Stimulated activated naive CD8-positive, alpha-beta T cell treated with anti-CD3 and anti-CD28 coated beads, Interleukin-15, amount 100 ng/mL, for 72 hours (primary cell): ENCODE measurements at regions not wholly inside any gene's neighbourhood (a gene's known extent, or its start where the extent isn't known, plus 50 kb on each side); places are given as distances from the start of the nearest gene placed in this dataset.

Experiments
- ATAC-seq: fragments of 150-1000 bp; cut with Tn5 transposase; 2 replicates; pipeline ENCODE4 v1.10.0; 2021; ENCODE audit warnings: mild to moderate bottlenecking, moderate library complexity
- DNase-seq, 2 donors: peaks; one replicate each; pipeline ENCODE4 v3.0.0; 2021 to 2022
- H3K27ac Mint-ChIP-seq, 2 donors: one replicate each; pipeline ENCODE4 v1.8.0; 2022; ENCODE audit warnings: mild to moderate bottlenecking in 2 of 2, mixed read lengths in 2 of 2, moderate library complexity in 2 of 2
- H3K27me3 Mint-ChIP-seq: one replicate; pipeline ENCODE4 v1.8.0; 2022; ENCODE audit warnings: mixed read lengths
- H3K4me1 Mint-ChIP-seq: one replicate; pipeline ENCODE4 v1.8.0; 2022; ENCODE audit warnings: mild to moderate bottlenecking, mixed read lengths
- H3K4me3 Mint-ChIP-seq, 2 donors: one replicate each; pipeline ENCODE4 v1.8.0; 2022; ENCODE audit warnings: mild to moderate bottlenecking in 2 of 2, mixed read lengths in 2 of 2, moderate library complexity in 1 of 2
- H3K9me3 Mint-ChIP-seq, 2 donors: one replicate each; pipeline ENCODE4 v1.8.0; 2022; ENCODE audit warnings: mixed read lengths in 2 of 2

DNA sequence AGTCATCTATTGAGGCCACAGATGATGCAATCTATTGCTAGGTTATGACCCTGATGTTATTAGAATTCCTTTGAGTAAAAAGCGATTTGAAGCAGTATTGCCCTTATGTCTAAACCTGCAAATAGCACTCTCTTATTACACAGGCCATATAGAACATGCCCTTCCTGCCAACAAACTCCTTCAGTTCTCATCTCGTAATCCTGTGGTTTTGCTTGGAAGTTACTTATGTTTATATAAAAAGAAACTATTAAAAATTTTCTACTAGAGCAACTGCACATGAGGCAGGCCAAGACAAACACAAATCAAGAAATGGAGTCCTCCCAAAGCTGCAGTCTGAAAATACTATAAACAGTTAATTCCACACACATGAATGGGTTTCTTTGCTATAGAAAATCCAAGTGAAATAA is 1200.2 kb downstream of the LRFN5 start:
- no peak for ATAC-seq
- no peaks in the 10 kb centered on the region for H3K4me1 Mint-ChIP-seq
- no peak overlapping the region for H3K27ac Mint-ChIP-seq
- H3K27me3 Mint-ChIP-seq = no peaks in the 10 kb centered on the region
- no peak for DNase-seq
- no peak overlapping the region for H3K4me3 Mint-ChIP-seq
- H3K9me3 Mint-ChIP-seq = peaks cover 7 to 11% of the 10 kb centered on the region in 2 donors

DNA sequence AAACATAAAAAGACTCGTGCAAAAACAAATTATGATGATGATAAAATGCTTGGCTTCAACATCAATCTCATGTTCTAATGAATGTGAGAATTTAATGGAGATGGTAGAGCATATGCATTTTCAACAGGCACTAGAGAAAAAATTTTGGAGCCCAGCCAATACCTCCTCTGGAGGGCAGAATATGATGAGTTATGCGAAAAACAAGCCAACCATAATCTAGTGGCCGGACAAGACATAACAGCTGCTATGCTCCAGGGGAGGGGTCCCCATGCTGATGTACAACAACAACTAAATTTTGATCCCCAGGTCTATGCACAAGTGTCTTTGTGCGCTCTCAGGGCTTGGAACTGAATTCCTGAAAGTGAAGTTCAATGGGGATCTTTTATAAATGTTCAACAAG is 1197.5 kb downstream of the LRFN5 start:
- Mint-ChIP-seq H3K27ac (no peak overlapping the region), H3K4me3 (no peak overlapping the region), H3K9me3 (peaks cover 12 to 13% of the 10 kb centered on the region in 2 donors), H3K4me1 (no peaks in the 10 kb centered on the region), H3K27me3 (no peaks in the 10 kb centered on the region)
- DNase-seq (no peak), ATAC-seq (no peak)

DNA sequence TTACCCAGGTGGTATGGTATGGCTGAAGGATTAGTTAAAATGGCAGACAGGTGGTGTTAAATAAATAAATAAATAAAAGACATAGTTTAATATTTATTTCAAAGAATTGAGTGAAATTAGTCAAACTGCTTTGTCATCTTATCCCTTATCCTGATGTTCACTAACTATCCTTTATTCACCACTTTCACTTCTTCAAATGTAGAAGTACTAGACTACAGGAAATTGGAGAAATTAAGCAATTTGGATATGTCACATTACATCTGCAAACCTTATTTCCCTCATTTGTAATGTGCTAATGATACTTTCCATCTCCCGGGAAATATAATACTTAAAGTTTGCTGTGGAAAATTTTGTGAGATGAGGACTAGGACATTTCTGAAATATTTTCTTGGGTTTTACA is 1195.7 kb downstream of the LRFN5 start:
- Mint-ChIP-seq H3K4me1 (no peaks in the 10 kb centered on the region), H3K27me3 (no peaks in the 10 kb centered on the region), H3K27ac (no peak overlapping the region), H3K9me3 (peaks cover 18 to 20% of the 10 kb centered on the region in 2 donors), H3K4me3 (no peak overlapping the region)
- ATAC-seq = no peak
- DNase-seq = no peak

DNA sequence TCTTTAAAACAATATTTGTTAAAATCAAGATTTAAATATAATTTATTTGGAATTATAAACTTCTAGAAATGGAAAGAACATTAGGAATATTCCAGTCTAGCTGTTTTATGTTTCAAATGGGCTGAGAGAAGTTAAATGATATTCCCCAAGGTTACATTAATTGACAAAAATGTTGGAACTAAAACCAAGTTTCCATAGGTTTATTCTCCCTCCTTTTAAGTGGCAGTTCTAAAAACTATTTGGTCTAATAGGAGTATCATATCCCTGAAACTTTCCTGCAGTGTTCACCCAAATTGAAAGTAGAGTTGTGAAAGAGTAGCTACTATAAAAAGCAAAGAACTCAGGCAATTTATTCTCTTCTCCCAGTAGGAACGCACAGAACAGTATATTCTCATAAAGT is 1185.5 kb downstream of the LRFN5 start:
- no peak for DNase-seq
- H3K4me1 Mint-ChIP-seq = no peaks in the 10 kb centered on the region
- H3K9me3 Mint-ChIP-seq = peaks cover 5 to 19% of the 10 kb centered on the region in 2 donors
- ATAC-seq = no peak
- no peaks in the 10 kb centered on the region for H3K27me3 Mint-ChIP-seq
- H3K4me3 Mint-ChIP-seq = no peak overlapping the region
- H3K27ac Mint-ChIP-seq = no peak overlapping the region

DNA sequence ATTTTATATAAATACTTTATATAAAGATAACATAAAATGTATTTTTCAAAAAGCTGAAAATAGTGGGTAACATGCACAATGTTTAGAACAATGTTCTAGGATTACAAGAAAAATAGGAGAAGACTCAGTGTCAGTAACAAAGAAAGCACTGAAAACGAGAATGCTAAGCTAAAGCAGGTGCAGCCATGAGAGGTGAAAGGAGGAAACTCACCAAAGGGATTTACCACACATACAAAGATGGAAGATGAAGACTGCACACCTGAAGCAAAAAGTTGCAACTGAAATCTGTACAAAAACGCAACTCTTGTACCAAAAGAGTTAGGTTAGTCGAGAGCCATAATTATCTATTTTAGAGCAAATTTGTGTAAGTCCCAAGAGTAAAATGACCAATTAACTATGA is 1176.1 kb downstream of the LRFN5 start:
- H3K27ac Mint-ChIP-seq = no peak overlapping the region
- ATAC-seq (no peak), DNase-seq (no peak)
- H3K4me3 Mint-ChIP-seq = no peak overlapping the region
- H3K4me1 Mint-ChIP-seq = no peaks in the 10 kb centered on the region
- H3K9me3 Mint-ChIP-seq = peaks cover 10 to 17% of the 10 kb centered on the region in 2 donors
- H3K27me3 Mint-ChIP-seq = no peaks in the 10 kb centered on the region

DNA sequence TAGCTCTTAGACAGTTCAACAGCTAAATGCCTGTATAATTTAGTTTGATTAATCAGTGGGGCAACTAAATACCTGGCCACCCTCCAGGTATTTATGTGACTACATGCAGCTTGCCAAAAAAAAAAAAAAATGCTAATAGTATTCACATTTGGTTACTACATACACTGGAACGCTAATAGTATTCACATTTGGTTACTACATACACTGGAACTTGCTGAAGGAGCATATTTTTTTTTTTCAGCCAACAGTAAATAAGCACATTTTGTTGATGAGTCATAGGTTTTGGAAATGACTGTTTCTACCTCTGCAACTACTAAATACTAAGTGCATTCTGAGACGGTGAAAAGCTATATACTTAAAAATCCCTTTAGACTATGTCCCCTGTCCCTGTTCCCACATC is 1172.3 kb downstream of the LRFN5 start:
- DNase-seq = no peak
- no peak overlapping the region for H3K27ac Mint-ChIP-seq
- H3K27me3 Mint-ChIP-seq = no peaks in the 10 kb centered on the region
- H3K9me3 Mint-ChIP-seq = peaks cover 9 to 10% of the 10 kb centered on the region in 2 donors
- H3K4me1 Mint-ChIP-seq = no peaks in the 10 kb centered on the region
- H3K4me3 Mint-ChIP-seq = no peak overlapping the region
- ATAC-seq = no peak

DNA sequence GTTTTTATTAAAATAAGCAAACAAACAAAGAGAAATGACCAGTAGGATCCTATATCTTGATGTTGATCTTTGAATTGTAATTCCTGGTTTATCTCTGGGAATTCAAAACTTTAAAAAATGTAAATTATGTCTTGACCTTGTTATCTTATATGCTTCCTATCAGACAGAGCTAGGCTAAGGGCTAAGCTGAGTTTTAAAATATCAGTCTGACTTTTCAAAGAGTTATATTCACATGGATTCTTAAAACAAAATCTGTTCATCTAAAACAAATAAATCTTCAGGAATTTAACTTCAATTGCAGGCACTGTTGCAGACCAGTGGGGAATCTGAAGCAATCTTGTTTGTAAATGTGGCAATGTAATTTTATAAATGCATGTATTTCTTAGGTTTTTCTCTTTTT is 1144.1 kb downstream of the LRFN5 start:
- peaks cover 0 to 8% of the 10 kb centered on the region in 2 donors for H3K9me3 Mint-ChIP-seq
- H3K4me3 Mint-ChIP-seq = no peak overlapping the region
- no peaks in the 10 kb centered on the region for H3K27me3 Mint-ChIP-seq
- H3K4me1 Mint-ChIP-seq = no peaks in the 10 kb centered on the region
- no peak overlapping the region for H3K27ac Mint-ChIP-seq
- ATAC-seq (no peak), DNase-seq (no peak)

DNA sequence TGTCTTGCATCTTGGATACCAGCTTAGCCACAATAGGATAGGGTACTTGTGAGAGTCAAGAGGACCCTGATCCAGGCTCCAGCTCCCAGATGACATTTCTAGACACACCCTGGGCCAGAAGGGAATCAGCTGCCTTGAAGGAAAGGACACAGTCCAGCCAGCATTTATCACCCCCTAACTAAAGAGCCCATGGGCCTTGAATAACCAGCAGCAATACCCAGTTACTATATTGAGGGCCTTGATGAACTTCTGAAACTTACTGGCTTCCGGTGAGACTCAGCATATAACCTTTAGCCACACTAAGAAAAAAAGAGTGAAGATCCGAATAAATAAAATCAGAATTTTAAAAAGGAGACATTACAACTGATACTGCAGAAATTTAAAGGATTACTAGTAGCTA is 1135.4 kb downstream of the LRFN5 start:
- Mint-ChIP-seq H3K9me3 (peaks cover 4 to 8% of the 10 kb centered on the region in 2 donors), H3K4me3 (no peak overlapping the region), H3K27me3 (no peaks in the 10 kb centered on the region), H3K27ac (no peak overlapping the region), H3K4me1 (no peaks in the 10 kb centered on the region)
- ATAC-seq = no peak
- DNase-seq = no peak

DNA sequence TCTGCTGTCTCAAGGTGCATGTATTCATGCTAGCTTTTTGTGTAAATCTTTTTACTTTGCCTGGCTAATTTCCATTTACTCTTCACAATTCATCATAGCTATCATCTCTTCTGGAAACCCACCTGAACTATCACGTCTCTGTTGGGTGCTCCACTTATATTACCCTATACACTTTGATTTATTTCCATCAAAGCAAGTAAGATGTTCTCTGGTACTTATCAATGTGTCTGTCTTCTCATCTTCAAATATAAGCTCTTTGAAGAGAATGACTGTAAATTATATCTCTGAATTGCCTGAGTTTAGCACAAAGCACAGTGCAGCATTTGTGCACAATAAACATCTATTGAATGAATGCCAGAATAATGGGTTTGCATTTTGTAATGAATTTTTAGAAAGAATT is 1129.7 kb downstream of the LRFN5 start:
- no peak for ATAC-seq
- no peaks in the 10 kb centered on the region for H3K27me3 Mint-ChIP-seq
- H3K4me1 Mint-ChIP-seq = no peaks in the 10 kb centered on the region
- no peak for DNase-seq
- H3K27ac Mint-ChIP-seq = no peak overlapping the region
- no peak overlapping the region for H3K4me3 Mint-ChIP-seq
- H3K9me3 Mint-ChIP-seq = peaks cover 4 to 12% of the 10 kb centered on the region in 2 donors

DNA sequence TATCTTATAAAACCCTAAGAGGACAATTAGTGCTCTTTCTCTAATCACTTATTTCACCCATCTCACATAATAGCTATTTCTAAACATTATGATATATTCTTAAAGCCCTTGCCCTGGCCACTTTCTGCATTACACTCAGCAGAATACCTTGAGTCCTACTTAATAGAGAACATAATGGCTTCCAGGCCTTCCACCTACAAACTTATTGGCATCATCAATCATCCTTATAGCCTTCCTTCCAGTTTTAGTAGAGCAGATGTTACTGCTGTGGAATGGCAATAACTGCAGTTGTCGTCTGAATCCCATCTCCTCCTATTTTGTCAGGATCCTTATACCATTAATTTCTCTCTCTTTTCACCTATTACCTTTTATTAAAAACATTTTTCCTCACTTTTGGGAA is 1127.4 kb downstream of the LRFN5 start:
- no peak overlapping the region for H3K4me3 Mint-ChIP-seq
- H3K4me1 Mint-ChIP-seq = no peaks in the 10 kb centered on the region
- H3K9me3 Mint-ChIP-seq = peaks cover 7 to 9% of the 10 kb centered on the region in 2 donors
- no peaks in the 10 kb centered on the region for H3K27me3 Mint-ChIP-seq
- H3K27ac Mint-ChIP-seq = no peak overlapping the region
- no peak for DNase-seq
- ATAC-seq = no peak

DNA sequence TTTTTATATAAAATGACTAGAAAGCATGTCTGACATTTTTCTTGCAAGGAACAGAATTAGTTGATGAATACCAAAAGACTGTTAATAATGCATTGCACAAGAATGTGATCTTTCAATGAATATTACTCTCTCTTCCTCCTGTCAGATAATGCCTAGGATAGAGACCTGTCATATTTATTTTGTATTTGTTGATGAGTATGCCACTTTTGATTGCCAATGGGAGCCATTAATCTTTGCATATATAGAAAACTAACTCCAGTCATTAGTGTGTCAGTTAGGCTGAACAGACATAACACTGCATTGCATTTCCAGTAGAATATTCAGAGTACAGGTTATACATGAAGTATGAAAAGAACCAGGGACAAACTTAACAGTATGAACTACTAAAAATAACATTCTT is 1125.3 kb downstream of the LRFN5 start:
- H3K4me1 Mint-ChIP-seq = no peaks in the 10 kb centered on the region
- H3K4me3 Mint-ChIP-seq = no peak overlapping the region
- ATAC-seq = no peak
- peaks cover 12 to 13% of the 10 kb centered on the region in 2 donors for H3K9me3 Mint-ChIP-seq
- no peak for DNase-seq
- no peaks in the 10 kb centered on the region for H3K27me3 Mint-ChIP-seq
- H3K27ac Mint-ChIP-seq = no peak overlapping the region

DNA sequence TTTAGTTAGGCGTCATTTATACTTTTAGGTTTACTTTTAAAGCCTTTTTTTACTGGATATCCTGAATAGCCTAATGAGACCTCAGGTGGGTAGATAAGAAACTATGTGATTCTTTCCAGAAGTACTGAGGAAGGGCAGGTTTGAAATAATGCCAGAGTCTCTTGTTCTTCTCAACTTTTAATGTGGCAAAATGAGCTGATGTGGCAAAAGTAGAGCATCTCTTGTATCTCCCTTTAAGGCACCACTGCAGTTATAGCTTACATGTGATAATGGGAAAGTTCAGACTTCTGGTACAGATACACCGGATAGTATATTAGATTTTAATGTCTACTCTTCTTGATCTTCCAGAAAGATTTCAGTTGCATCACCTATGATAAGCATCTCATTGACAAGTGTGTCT is 1124.8 kb downstream of the LRFN5 start:
- H3K4me3 Mint-ChIP-seq = no peak overlapping the region
- H3K9me3 Mint-ChIP-seq = peaks cover 12 to 16% of the 10 kb centered on the region in 2 donors
- H3K4me1 Mint-ChIP-seq = no peaks in the 10 kb centered on the region
- DNase-seq (no peak), ATAC-seq (no peak)
- no peaks in the 10 kb centered on the region for H3K27me3 Mint-ChIP-seq
- no peak overlapping the region for H3K27ac Mint-ChIP-seq

DNA sequence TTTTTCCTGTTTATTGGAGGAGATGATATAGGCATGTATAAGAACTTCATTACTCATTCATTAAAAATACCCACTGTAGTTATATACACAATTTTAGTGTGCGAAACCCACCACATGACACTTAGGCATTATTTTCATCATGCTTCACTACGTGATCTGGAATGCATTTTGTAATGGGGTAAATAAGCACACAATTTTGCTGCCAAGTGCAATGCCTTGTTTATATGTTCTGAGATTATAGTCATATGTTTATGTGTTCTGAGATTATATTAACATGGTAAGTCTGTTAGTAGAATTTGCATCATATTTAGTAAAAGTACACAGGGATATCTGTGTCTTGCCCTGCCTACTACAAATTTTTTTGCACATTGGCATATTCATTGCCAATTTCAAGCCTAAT is 1123.0 kb downstream of the LRFN5 start:
- Mint-ChIP-seq H3K4me3 (no peak overlapping the region), H3K9me3 (peaks cover 12 to 13% of the 10 kb centered on the region in 2 donors), H3K27me3 (no peaks in the 10 kb centered on the region), H3K4me1 (no peaks in the 10 kb centered on the region), H3K27ac (no peak overlapping the region)
- ATAC-seq (no peak), DNase-seq (no peak)

DNA sequence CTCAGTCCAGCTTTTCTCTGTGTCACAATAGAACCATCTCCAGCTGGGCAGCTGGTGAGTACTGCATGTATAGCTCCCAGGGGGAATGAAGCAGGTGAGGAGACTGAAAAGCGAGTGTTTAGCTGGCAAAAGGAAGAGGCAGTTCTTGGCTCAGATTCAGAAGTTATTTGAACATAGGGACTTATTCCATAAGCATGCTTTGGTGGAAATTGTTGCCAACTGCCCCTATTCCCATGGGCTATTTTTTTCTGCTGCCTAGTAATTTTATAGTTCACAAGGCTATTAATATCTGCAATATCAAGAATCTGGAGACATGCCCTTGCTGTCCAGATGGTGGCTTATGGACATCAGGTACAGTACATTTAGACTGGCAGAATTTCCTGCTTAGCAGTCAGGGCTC is 1112.7 kb downstream of the LRFN5 start:
- DNase-seq = no peak
- H3K4me3 Mint-ChIP-seq = no peak overlapping the region
- ATAC-seq = no peak
- H3K27me3 Mint-ChIP-seq = no peaks in the 10 kb centered on the region
- H3K27ac Mint-ChIP-seq = no peak overlapping the region
- H3K9me3 Mint-ChIP-seq = peaks cover 0 to 2% of the 10 kb centered on the region in 2 donors
- no peaks in the 10 kb centered on the region for H3K4me1 Mint-ChIP-seq

DNA sequence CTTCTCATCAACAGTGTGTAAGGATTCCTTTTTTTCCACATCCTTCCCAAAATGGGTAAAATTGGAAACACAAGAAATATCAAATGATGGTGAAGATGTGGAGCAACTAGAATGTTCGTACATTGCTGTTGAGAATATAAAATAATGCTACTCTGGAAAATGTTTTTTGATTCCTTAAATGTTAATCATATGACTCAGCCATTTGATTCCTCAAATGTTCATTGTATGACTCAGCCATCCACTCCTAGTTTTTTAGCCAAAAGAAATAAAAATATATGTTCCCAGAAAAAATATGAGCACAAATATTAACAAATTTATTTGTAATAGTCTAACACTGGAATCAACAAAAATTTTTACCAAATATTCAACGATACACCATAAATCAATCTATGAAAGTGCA is 1108.6 kb downstream of the LRFN5 start:
- no peak for ATAC-seq
- H3K4me1 Mint-ChIP-seq = no peaks in the 10 kb centered on the region

DNA sequence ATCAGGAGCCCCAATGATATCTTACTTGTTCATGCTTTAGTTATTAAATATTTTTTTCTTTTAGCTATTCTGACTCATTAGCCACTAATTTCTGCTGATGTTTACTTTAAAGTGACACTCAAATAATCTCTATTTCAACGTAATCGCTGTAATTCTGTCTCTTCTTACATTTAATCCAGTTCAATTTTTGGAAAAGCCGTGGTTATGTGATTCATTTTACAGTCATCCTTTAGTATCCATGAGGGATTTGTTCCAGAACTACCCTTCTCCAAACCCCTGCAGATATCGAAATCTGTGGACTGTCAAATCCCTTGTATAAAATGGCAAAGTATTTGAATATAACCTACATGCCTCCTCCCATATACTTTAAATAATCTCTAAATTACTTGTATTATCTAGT is 1103.4 kb downstream of the LRFN5 start:
- Mint-ChIP-seq H3K4me1 (no peaks in the 10 kb centered on the region), H3K4me3 (no peak overlapping the region), H3K27me3 (no peaks in the 10 kb centered on the region), H3K9me3 (no peaks in the 10 kb centered on the region), H3K27ac (no peak overlapping the region)
- DNase-seq (no peak), ATAC-seq (no peak)

More for the DNA sequence above, 1108.6 kb downstream of the LRFN5 start:
- H3K9me3 Mint-ChIP-seq = no peaks in the 10 kb centered on the region
- no peak for DNase-seq
- H3K4me3 Mint-ChIP-seq = no peak overlapping the region
- no peak overlapping the region for H3K27ac Mint-ChIP-seq
- H3K27me3 Mint-ChIP-seq = no peaks in the 10 kb centered on the region

DNA sequence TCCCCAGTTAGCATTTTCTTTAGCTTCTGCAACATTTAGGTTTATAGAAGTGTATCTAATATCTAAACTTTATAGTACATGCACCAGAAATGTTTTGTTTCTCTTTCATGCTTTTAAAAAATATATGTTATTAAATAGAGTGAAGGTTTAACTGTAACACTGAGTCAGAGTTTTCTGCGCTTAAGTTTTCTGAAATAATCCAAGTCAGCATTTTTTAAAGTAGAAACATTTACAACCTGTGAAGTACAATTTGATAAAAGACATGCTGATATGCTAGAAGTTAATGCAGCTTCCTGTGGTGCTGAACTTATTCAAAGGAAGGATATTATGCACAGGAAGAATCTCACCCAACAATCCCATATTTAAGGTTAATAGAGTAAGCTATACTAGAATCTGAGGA is 1096.8 kb downstream of the LRFN5 start:
- Mint-ChIP-seq H3K9me3 (no peaks in the 10 kb centered on the region), H3K27ac (no peak overlapping the region), H3K4me1 (no peaks in the 10 kb centered on the region), H3K4me3 (no peak overlapping the region), H3K27me3 (no peaks in the 10 kb centered on the region)
- ATAC-seq = no peak
- no peak for DNase-seq
